Fibroblast of mammary gland (primary cell): ENCODE measurements at regions not wholly inside any gene's neighbourhood (a gene's known extent, or its start where the extent isn't known, plus 50 kb on each side); places are given as distances from the start of the nearest gene placed in this dataset.
A peak's percentile ranks its signal among the peaks of the same experiment; 100 is the strongest.
"Not testable (repeated sequence)": the region's sequence is repeated elsewhere in the genome, so short reads cannot be mapped to it uniquely, and the experiment has no call there.

Experiments used
- DNase-seq: peaks from one replicate; pipeline ENCODE4 v3.0.0-alpha.2; 2010; ENCODE audit warnings: low read depth
- H3K4me3 ChIP-seq: 2 replicates; pipeline ENCODE4 v1.5.1; 2011; ENCODE audit warnings: low read depth, mild to moderate bottlenecking, low read length, moderate library complexity; ENCODE audit not compliant: control insufficient read depth
- TF ChIP-seq, protein P1 (sequence below): conservative IDR thresholded peaks from 2 replicates; pipeline ENCODE4 v1.5.1; 2011; ENCODE audit warnings: low read depth, low read length, inconsistent platforms; ENCODE audit not compliant: control insufficient read depth, insufficient read depth

DNA sequence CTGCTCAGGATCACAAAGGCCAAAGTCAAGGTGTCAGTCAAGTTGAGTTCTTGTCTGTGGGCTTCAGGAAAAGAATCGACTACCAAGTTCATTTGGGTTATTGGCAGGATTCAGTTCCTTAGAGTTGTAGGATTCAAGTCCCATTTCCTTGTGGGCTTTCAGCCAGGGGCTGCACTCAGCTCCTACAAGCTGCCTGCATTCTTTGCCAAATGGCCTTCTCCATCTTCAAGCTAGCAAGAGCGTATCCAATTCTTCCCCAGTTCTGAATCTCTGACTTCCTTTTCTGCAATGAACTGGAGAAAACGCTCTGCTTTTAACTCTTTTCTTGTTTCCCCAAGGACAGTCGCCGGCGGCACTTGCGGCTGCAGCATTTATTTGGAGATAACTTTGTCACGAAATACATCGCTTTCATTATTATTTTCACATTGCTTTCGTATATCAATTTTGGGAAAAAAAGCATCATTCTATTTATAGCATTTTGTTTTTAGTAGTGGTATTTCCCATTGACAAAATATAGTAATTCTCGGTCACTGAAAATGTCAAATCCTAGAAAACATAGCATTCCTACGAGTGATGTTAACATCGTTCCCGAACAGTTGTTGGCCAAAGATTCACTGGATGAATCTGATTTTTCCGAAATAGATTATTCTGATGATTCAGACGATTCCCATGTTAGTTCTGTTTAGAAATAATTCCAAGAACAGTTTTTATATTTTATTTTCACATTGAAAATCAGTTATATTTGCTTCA, 59.6 kb upstream of the SERPINE2 start:
- peak; percentile 48 for DNase-seq
- no peak overlapping the region for H3K4me3 ChIP-seq
- TF ChIP-seq, protein P1, sequence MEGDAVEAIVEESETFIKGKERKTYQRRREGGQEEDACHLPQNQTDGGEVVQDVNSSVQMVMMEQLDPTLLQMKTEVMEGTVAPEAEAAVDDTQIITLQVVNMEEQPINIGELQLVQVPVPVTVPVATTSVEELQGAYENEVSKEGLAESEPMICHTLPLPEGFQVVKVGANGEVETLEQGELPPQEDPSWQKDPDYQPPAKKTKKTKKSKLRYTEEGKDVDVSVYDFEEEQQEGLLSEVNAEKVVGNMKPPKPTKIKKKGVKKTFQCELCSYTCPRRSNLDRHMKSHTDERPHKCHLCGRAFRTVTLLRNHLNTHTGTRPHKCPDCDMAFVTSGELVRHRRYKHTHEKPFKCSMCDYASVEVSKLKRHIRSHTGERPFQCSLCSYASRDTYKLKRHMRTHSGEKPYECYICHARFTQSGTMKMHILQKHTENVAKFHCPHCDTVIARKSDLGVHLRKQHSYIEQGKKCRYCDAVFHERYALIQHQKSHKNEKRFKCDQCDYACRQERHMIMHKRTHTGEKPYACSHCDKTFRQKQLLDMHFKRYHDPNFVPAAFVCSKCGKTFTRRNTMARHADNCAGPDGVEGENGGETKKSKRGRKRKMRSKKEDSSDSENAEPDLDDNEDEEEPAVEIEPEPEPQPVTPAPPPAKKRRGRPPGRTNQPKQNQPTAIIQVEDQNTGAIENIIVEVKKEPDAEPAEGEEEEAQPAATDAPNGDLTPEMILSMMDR, result no peak

DNA sequence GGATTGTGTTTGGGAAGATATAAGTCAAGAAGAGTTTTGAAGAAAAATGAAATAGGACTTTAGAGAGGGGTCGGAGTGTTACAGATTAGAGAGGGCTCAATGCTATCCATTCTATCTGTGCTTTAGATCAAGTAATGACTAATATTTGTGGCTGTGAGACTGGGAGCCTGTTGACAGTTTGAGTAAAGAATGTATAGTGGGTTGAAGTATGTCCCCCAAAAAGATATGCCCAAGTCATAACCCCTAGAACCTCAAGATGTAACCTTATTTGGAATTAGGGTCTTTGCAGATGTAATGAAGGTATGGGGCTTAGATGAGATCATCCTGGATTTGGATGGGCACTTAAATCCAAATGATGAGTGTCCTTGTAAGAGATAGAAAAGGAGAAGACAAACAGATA, 55.3 kb upstream of the SERPINE2 start:
- DNase-seq, result no peak
- H3K4me3 ChIP-seq, result no peak overlapping the region
- TF ChIP-seq, protein P1, result no peak

DNA sequence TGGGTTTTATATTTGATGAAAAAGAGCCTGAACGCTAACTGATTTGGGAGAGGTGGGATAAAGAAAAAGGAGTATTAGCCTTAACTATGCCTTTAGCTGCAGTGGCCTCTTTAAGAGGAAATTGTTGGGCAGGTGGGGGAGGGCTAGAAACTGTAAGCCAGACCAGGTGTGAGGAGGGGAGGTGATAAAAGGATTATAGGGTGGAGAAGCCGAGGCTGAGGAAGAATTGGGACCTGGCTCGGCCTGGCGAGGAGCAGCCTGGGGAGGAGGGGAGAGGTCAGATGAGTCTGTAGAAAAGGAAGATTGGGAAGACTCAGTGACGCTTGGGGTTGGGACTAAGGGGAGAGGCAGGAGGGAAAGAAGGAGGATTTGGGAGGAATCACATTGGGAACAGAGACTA, 52.6 kb upstream of the SERPINE2 start:
- DNase-seq, H3K4me3 ChIP-seq: not testable (repeated sequence)

DNA sequence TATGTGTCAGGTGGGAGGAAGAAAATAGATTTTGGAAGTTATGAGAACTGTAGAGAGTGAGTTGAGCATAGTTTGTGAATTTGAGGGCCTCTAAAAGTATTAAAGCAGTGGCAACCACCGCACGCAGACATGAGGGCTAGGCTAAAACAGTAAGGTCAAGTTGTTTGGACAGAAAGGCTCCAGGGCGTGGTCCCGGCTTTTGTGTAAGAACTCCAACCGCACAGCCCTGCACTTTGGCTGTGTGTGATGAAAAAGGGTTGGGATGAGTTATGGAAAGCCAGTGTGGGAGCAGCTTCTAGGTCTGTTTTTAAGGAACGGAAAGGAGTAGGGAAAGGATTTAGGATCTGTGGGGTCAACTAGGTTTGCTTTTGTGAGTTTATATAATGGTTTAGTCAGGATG, 50.5 kb upstream of the SERPINE2 start:
- peak; percentile 39 for DNase-seq
- not testable (repeated sequence) for H3K4me3 ChIP-seq
